Suprapubic skin (tissue), 4 donors: ENCODE measurements at regions not wholly inside any gene's neighbourhood (a gene's known extent, or its start where the extent isn't known, plus 50 kb on each side); places are given as distances from the start of the nearest gene placed in this dataset.

Experiments
- EP300 ChIP-seq: sonication (generic); formaldehyde crosslinking; IDR thresholded peaks from one replicate; pipeline ENCODE4 v1.6.1; 2017; ENCODE audit warnings: antibody characterized with exemption
- POLR2A ChIP-seq, 2 donors: fragments of 450-650 bp; IDR thresholded peaks; one replicate each; pipeline ENCODE4 v1.6.1; 2017; ENCODE audit warnings: antibody characterized with exemption in 2 of 2, mild to moderate bottlenecking in 2 of 2, moderate library complexity in 2 of 2
- POLR2AphosphoS5 ChIP-seq, 3 donors: sonication (generic); formaldehyde crosslinking; IDR thresholded peaks; one replicate each; pipeline ENCODE4 v1.6.1; 2017; ENCODE audit warnings: antibody characterized with exemption in 3 of 3
- TF ChIP-seq, protein P1 (sequence below), 2 donors: fragments of 200-600 bp in 1 of 2; fragments of 450-650 bp in 1 of 2; sonication (generic) in 1 of 2; IDR thresholded peaks; one replicate each; pipeline ENCODE4 v1.5.1; 2016 to 2019; ENCODE audit warnings: antibody characterized with exemption in 2 of 2, mild to moderate bottlenecking in 1 of 2, moderate library complexity in 1 of 2

GRCh38 chr10:117654105-117654504 lies 111.6 kb downstream of the EMX2 start:
- no peak for TF ChIP-seq POLR2A (IDR thresholded peaks at IDR 0.05)
- TF ChIP-seq POLR2AphosphoS5 (IDR thresholded peaks at IDR 0.05) = no peak
- TF ChIP-seq, protein P1, sequence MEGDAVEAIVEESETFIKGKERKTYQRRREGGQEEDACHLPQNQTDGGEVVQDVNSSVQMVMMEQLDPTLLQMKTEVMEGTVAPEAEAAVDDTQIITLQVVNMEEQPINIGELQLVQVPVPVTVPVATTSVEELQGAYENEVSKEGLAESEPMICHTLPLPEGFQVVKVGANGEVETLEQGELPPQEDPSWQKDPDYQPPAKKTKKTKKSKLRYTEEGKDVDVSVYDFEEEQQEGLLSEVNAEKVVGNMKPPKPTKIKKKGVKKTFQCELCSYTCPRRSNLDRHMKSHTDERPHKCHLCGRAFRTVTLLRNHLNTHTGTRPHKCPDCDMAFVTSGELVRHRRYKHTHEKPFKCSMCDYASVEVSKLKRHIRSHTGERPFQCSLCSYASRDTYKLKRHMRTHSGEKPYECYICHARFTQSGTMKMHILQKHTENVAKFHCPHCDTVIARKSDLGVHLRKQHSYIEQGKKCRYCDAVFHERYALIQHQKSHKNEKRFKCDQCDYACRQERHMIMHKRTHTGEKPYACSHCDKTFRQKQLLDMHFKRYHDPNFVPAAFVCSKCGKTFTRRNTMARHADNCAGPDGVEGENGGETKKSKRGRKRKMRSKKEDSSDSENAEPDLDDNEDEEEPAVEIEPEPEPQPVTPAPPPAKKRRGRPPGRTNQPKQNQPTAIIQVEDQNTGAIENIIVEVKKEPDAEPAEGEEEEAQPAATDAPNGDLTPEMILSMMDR (IDR thresholded peaks at IDR 0.05) = no peak
- no peak for TF ChIP-seq EP300
